SK-N-SH treated with all-trans-retinoic acid at 6 μM for 48 hours (cell line): ENCODE measurements at regions not wholly inside any gene's neighbourhood (a gene's known extent, or its start where the extent isn't known, plus 50 kb on each side); places are given as distances from the start of the nearest gene placed in this dataset.

Experiments used
- ESRRG ChIP-seq: fragments of 250-450 bp; sonication (Bioruptor Pico); IDR thresholded peaks from 2 replicates; pipeline ENCODE4 v1.6.1; 2021; ENCODE audit warnings: mild to moderate bottlenecking
- PPARA ChIP-seq: fragments of 250-450 bp; sonication (Bioruptor Pico); IDR thresholded peaks from 2 replicates; pipeline ENCODE4 v1.5.0; 2020; ENCODE audit warnings: mild to moderate bottlenecking, borderline replicate concordance
- RARB ChIP-seq: fragments of 250-450 bp; sonication (Bioruptor Pico); IDR thresholded peaks from 2 replicates; pipeline ENCODE4 v1.8.0; 2021; ENCODE audit warnings: mild to moderate bottlenecking, moderate library complexity
- TOX ChIP-seq: fragments of 250-450 bp; sonication (Bioruptor Pico); IDR thresholded peaks from 2 replicates; pipeline ENCODE4 v1.8.0; 2021; ENCODE audit warnings: mild to moderate bottlenecking, moderate library complexity, borderline replicate concordance
- ZC3H10 ChIP-seq: fragments of 250-450 bp; sonication (Bioruptor Pico); IDR thresholded peaks from 2 replicates; pipeline ENCODE4 v1.5.1; 2021; ENCODE audit warnings: mild to moderate bottlenecking, moderate library complexity
- ZFP30 ChIP-seq: fragments of 450-650 bp; formaldehyde crosslinking; IDR thresholded peaks from 2 replicates; pipeline ENCODE4 v1.5.0; 2022; ENCODE audit warnings: mild to moderate bottlenecking, moderate library complexity
- ZNF565 ChIP-seq: fragments of 450-650 bp; formaldehyde crosslinking; conservative IDR thresholded peaks from 2 replicates; pipeline ENCODE4 v1.5.0; 2020; ENCODE audit warnings: low read depth, mild to moderate bottlenecking, moderate library complexity

- TF ChIP-seq ZC3H10 (CRISPR knock-in tag), result no peak
- TF ChIP-seq RARB (CRISPR knock-in tag), result no peak
- no peak for TF ChIP-seq ZNF565
- no peak for TF ChIP-seq PPARA (CRISPR knock-in tag)
- TF ChIP-seq ESRRG (CRISPR knock-in tag), result no peak
- no peak for TF ChIP-seq TOX
- TF ChIP-seq ZFP30 (CRISPR knock-in tag), result no peak
Measured at GRCh38 chr10:3948843-3949242, 163.8 kb upstream of the KLF6 start.
